Mucosa of gallbladder (tissue), 1 donor: ENCODE measurements at regions not wholly inside any gene's neighbourhood (a gene's known extent, or its start where the extent isn't known, plus 50 kb on each side); places are given as distances from the start of the nearest gene placed in this dataset.
A peak's percentile ranks its signal among the peaks of the same experiment; 100 is the strongest.

Source experiments
- DNase-seq: peaks from one replicate; pipeline ENCODE4 v3.0.0-alpha.2; 2020; ENCODE audit warnings: low spot score
- donor health status: DM: no; HTN: no; CAD: no.

GRCh38 chr7:97798046-97799019, 66.4 kb downstream of the TAC1 start:
- DNase-seq: peak; percentile 41

DNA sequence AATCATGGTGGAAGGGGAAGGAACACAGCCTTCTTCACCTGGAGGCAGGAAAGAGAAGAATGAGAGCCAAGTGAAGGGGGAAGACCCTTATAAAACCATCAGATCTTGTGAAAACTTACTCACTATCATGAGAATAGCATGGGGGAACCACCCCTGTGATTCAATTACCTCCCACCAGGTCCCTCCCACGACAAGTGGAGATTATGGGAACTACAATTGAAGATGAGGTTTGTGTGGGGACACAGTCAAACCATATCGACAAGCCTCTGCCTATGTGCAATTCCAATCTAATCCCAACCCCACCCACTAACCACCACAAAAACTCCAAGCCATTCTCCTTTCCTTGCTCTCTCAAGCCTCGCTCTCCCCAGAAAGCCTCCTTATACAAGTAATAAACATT, 69.2 kb downstream of the TAC1 start:
- no peak for DNase-seq
